ENCODE measurements at regions not wholly inside any gene's neighbourhood (a gene's known extent, or its start where the extent isn't known, plus 50 kb on each side); places are given as distances from the start of the nearest gene placed in this dataset.

GRCh38 chr12:111214401-111214800 is 154.5 kb downstream of the PHETA1 start:
- TF ChIP-seq CTCF (IDR thresholded peaks at IDR 0.05) = no peak
- TF ChIP-seq POLR2AphosphoS5 (IDR thresholded peaks at IDR 0.05) = no peak
- no peak for TF ChIP-seq EP300 (IDR thresholded peaks at IDR 0.05; ENCODE audit: low read depth)
- no peak for TF ChIP-seq POLR2A (IDR thresholded peaks at IDR 0.05)

Measured in transverse colon (tissue), 4 donors.